Calu3 (cell line): ENCODE measurements at regions not wholly inside any gene's neighbourhood (a gene's known extent, or its start where the extent isn't known, plus 50 kb on each side); places are given as distances from the start of the nearest gene placed in this dataset.

Experiments
- BruUV-seq: library from RNA; stranded (reverse); fragments of 400-500 nt; replicated peaks from 2 replicates; lab custom pipeline; 2021; lab: Mats Ljungman, UMichigan
- CTCF ChIA-PET: fragments of 300-600 bp; sonication (Branson Sonifier 250); formaldehyde crosslinking; loops from one replicate; lab custom pipeline; 2022; ENCODE audit warnings: antibody characterized with exemption; lab: Charles Lee
- DNase-seq: peaks from one replicate; pipeline ENCODE4 v3.0.0; 2022
- H3K27ac Mint-ChIP-seq: one replicate; pipeline ENCODE4 v1.8.0; 2022; ENCODE audit warnings: mixed read lengths; ENCODE audit not compliant: unreplicated experiment
- H3K27me3 Mint-ChIP-seq: one replicate; pipeline ENCODE4 v1.8.0; 2022; ENCODE audit warnings: mixed read lengths; ENCODE audit not compliant: unreplicated experiment
- H3K36me3 Mint-ChIP-seq: one replicate; pipeline ENCODE4 v1.8.0; 2022; ENCODE audit warnings: mild to moderate bottlenecking, moderate library complexity, mixed read lengths; ENCODE audit not compliant: insufficient read depth, unreplicated experiment
- H3K4me1 Mint-ChIP-seq: one replicate; pipeline ENCODE4 v1.8.0; 2022; ENCODE audit warnings: mild to moderate bottlenecking, low read depth, mixed read lengths; ENCODE audit not compliant: unreplicated experiment
- H3K4me3 Mint-ChIP-seq: one replicate; pipeline ENCODE4 v1.8.0; 2022; ENCODE audit warnings: mild to moderate bottlenecking, low read depth, moderate library complexity, mixed read lengths; ENCODE audit not compliant: unreplicated experiment
- H3K9me3 Mint-ChIP-seq: one replicate; pipeline ENCODE4 v1.8.0; 2022; ENCODE audit warnings: low read depth, mixed read lengths; ENCODE audit not compliant: unreplicated experiment
- intact Hi-C: fragments of 100-400 bp; cut with micrococcal nuclease; formaldehyde crosslinking; loops from one replicate; pipeline ENCODE4 v1.10.0; 2022; ENCODE audit not compliant: unreplicated experiment
- TF ChIP-seq, protein P1 (sequence below): fragments of 200-600 bp; IDR thresholded peaks from one replicate; pipeline ENCODE4 v1.8.0; 2022; ENCODE audit warnings: antibody characterized with exemption; ENCODE audit not compliant: unreplicated experiment

DNA sequence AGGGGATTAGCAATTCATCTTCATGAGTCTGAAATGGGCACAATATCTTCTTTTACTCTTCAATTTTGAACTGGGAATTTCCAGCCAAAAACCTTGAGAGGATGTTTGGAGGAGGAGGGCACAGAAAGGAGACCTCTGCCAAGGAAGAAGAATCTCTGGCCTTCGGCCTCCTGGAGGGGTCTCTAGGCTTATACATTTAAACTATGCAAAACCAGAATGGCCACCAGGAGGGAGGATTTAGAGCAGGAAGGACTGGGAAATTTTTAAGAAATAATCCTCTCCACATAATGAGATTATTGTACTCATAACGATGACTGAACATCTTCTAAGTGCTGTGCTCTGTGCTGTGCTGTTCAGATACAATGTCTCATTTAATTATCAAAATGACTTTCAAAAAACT lies 325.9 kb downstream of the NDFIP2 start:
- Mint-ChIP-seq H3K27me3 (no peaks in the 10 kb centered on the region), H3K9me3 (no peaks in the 10 kb centered on the region), H3K36me3 (no peaks in the 10 kb centered on the region), H3K4me1 (peaks cover 2% of the 10 kb centered on the region), H3K27ac (no peak overlapping the region), H3K4me3 (no peak overlapping the region)
- no TSS peak for BruUV-seq
- no peak for DNase-seq
- CTCF ChIA-PET, result no interaction called here
- TF ChIP-seq, protein P1, sequence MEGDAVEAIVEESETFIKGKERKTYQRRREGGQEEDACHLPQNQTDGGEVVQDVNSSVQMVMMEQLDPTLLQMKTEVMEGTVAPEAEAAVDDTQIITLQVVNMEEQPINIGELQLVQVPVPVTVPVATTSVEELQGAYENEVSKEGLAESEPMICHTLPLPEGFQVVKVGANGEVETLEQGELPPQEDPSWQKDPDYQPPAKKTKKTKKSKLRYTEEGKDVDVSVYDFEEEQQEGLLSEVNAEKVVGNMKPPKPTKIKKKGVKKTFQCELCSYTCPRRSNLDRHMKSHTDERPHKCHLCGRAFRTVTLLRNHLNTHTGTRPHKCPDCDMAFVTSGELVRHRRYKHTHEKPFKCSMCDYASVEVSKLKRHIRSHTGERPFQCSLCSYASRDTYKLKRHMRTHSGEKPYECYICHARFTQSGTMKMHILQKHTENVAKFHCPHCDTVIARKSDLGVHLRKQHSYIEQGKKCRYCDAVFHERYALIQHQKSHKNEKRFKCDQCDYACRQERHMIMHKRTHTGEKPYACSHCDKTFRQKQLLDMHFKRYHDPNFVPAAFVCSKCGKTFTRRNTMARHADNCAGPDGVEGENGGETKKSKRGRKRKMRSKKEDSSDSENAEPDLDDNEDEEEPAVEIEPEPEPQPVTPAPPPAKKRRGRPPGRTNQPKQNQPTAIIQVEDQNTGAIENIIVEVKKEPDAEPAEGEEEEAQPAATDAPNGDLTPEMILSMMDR, result no peak
- intact Hi-C loops, result no loop called here

DNA sequence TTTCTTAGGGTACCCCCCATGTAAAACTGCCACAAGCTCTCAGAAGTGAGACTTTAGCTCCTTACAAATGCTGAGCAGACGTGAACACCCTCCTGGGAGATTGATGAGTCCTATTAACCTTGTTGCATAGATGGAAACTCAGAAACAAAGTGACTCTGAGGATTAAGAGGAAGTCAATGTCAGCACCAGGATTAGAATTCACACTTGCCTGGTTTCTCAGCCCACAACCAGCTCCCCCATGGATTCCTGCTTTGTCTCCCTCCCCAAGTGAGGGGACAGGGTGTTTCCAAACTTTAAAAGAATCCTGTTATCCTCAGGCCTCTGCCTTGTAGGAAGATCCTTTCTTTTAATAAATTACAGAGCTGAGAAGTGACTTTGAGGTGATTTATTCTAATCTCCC lies 324.4 kb downstream of the NDFIP2 start:
- TF ChIP-seq, protein P1, result no peak
- intact Hi-C loops, result no loop called here
- Mint-ChIP-seq H3K36me3 (no peaks in the 10 kb centered on the region), H3K27me3 (no peaks in the 10 kb centered on the region), H3K27ac (no peak overlapping the region), H3K4me1 (no peaks in the 10 kb centered on the region), H3K4me3 (no peak overlapping the region), H3K9me3 (no peaks in the 10 kb centered on the region)
- DNase-seq, result no peak
- no TSS peak for BruUV-seq
- CTCF ChIA-PET, result no interaction called here

DNA sequence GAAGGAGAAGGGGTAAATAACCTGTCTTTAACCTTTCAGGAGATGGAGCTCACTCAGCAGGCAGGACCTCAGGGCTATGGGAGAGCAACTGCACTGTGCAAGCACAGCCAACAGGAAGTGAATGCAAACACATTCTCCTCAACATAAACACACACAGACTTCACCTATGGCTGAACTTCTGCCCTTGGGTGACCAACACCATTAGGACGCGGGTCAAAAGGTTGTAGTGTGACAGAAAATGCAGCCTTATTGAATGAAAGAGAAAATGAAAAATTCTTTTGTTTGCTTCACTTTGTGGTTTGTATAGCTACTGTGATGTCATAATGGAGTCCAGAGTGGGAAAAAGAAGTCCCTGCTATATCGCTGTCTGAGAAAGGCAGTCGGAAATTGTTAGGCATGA lies 323.0 kb downstream of the NDFIP2 start:
- intact Hi-C loops, result no loop called here
- Mint-ChIP-seq H3K4me3 (no peak overlapping the region), H3K36me3 (no peaks in the 10 kb centered on the region), H3K9me3 (no peaks in the 10 kb centered on the region), H3K27ac (no peak overlapping the region), H3K27me3 (no peaks in the 10 kb centered on the region), H3K4me1 (no peaks in the 10 kb centered on the region)
- CTCF ChIA-PET, result interaction anchor here (0.5 to 0.7 kb wide), 2 partner anchors 34 to 494 kb away, joined by 3 read pairs; no protein-coding TSS in a partner anchor
- no TSS peak for BruUV-seq
- TF ChIP-seq, protein P1, result no peak
- DNase-seq, result no peak

DNA sequence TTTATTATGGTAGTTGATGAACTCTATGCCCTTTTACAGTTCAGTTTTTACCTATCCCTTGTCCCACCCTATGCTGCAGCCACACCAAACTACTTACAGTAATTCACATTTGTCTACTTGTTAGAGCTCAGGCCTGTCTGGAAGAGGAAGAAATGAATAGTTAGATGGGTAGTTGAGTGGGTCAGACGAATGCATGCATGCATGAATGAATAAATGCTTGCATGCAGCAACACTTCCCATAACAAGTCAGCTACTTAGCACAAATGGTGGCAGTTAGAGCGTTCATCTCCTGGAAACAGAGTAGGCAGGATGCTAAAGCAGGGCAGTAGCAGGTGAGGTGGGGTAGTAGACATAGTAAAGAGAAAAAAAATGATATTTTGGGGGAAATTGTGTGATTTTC lies 322.3 kb downstream of the NDFIP2 start:
- H3K9me3 Mint-ChIP-seq, result no peaks in the 10 kb centered on the region
- no peaks in the 10 kb centered on the region for H3K27me3 Mint-ChIP-seq
- H3K4me3 Mint-ChIP-seq, result no peak overlapping the region
- H3K4me1 Mint-ChIP-seq, result no peaks in the 10 kb centered on the region
- H3K36me3 Mint-ChIP-seq, result no peaks in the 10 kb centered on the region
- TF ChIP-seq, protein P1, result no peak
- no TSS peak for BruUV-seq
- CTCF ChIA-PET, result interaction anchor here (0.5 kb wide), 1 partner anchor 495 kb away, joined by 3 read pairs; no protein-coding TSS in a partner anchor
- DNase-seq, result no peak
- intact Hi-C loops, result no loop called here
- H3K27ac Mint-ChIP-seq, result no peak overlapping the region
